Adrenal gland (tissue), 9 donors: ENCODE measurements at regions not wholly inside any gene's neighbourhood (a gene's known extent, or its start where the extent isn't known, plus 50 kb on each side); places are given as distances from the start of the nearest gene placed in this dataset.

Experiments
- DNase-seq, 7 donors: peaks; one replicate each; pipeline ENCODE4 v3.0.0-alpha.2; 2019 to 2020
- H3K27ac ChIP-seq, 5 donors: fragments of 200-600 bp; sonication (generic) in 4 of 5; 1 replicate in 3 of 5; 2 replicates in 2 of 5; pipeline versions ENCODE4 v1.5.1 to v1.8.0; 2016 to 2020; ENCODE audit warnings: mild to moderate bottlenecking in 1 of 5
- H3K27me3 ChIP-seq: fragments of 200-600 bp; 2 replicates; pipeline ENCODE4 v1.8.0; 2021
- H3K36me3 ChIP-seq, 2 donors: fragments of 200-600 bp; replicated peaks in 1 of 2; 1 replicate in 1 of 2; 2 replicates in 1 of 2; pipeline versions ENCODE4 v1.5.1 to v1.8.0; 2018 to 2022
- H3K4me1 ChIP-seq, 2 donors: fragments of 200-600 bp; replicated peaks in 1 of 2; 1 replicate in 1 of 2; 2 replicates in 1 of 2; pipeline versions ENCODE4 v1.5.1 to v1.8.0; 2018 to 2021
- H3K4me3 ChIP-seq, 4 donors: fragments of 200-600 bp; sonication (generic) in 3 of 4; one replicate each; pipeline ENCODE4 v1.5.1; 2016 to 2018
- H3K9me3 ChIP-seq, 3 donors: fragments of 200-600 bp; sonication (generic) in 1 of 3; replicated peaks in 1 of 3; 1 replicate in 2 of 3; 2 replicates in 1 of 3; pipeline versions ENCODE4 v1.5.1 to v1.8.0; 2016 to 2021
- CTCF ChIP-seq, 6 experiments: fragments of 450-650 bp in 4 of 6; fragments of 200-600 bp in 2 of 6; sonication (generic) in 1 of 6; IDR thresholded peaks; 1 replicate in 5 of 6; 2 replicates in 1 of 6; pipeline versions ENCODE4 v1.5.1 to v1.8.0; 2016 to 2021; ENCODE audit warnings: antibody characterized with exemption in 6 of 6, mild to moderate bottlenecking in 2 of 6, moderate library complexity in 1 of 6
- POLR2A ChIP-seq, 2 donors: fragments of 450-650 bp; IDR thresholded peaks; one replicate each; pipeline ENCODE4 v1.6.1; 2017; ENCODE audit warnings: antibody characterized with exemption in 2 of 2, mild to moderate bottlenecking in 2 of 2, moderate library complexity in 1 of 2
- WGBS, 4 donors: extraction: QIAGEN DNeasy Blood & Tissue Kit in 2 of 4; methylation state at CpG; one replicate each; pipeline versions ENCODE4 v1.1.5 to v1.1.7; 2013 to 2017; 5-methylcytosine and 5-hydroxymethylcytosine counted together
- intact Hi-C, 2 donors: fragments of 100-400 bp; cut with DNase I; formaldehyde crosslinking; loops; one replicate each; pipeline versions ENCODE4 v1.14.1 to v1.15.0; 2022 to 2023
- donor health status: healthy with polysubstance abuse.
- donor health status: Bipolar disorder and iron deficiency.
- donor health status: DM: yes; HTN: yes; CAD: no.
- donor health status: DM: no; HTN: no; CAD: no.
- donor health status: DM: no; HTN: no; CAD: no.

- H3K36me3 ChIP-seq: no peaks in the 10 kb centered on the region
- WGBS, 4 donors: 75 to 90% (median 81%) methylated on average over 3 of the region's 3 CpGs
- DNase-seq: no peak
- intact Hi-C loops: no loop called here
- H3K4me1 ChIP-seq: no peaks in the 10 kb centered on the region
- H3K27ac ChIP-seq: no peak overlapping the region
- H3K27me3 ChIP-seq: no peaks in the 10 kb centered on the region
- TF ChIP-seq POLR2A (IDR thresholded peaks at IDR 0.05) (no peak), CTCF (IDR thresholded peaks at IDR 0.05) (no peak)
- H3K4me3 ChIP-seq: no peak overlapping the region
- no peaks in the 10 kb centered on the region for H3K9me3 ChIP-seq
These were observed 214.2 kb upstream of the MPDZ start for GRCh38 chr9:13493697-13494096.

GRCh38 chr9:13491493-13492424, 212.3 kb upstream of the MPDZ start:
- H3K4me3 ChIP-seq: no peak overlapping the region
- WGBS, 4 donors: 68 to 78% (median 76%) methylated on average over 11 of the region's 11 CpGs
- H3K36me3 ChIP-seq: no peaks in the 10 kb centered on the region
- TF ChIP-seq POLR2A (IDR thresholded peaks at IDR 0.05) (no peak), CTCF (IDR thresholded peaks at IDR 0.05) (no peak)
- H3K27me3 ChIP-seq: no peaks in the 10 kb centered on the region
- H3K4me1 ChIP-seq: no peaks in the 10 kb centered on the region
- DNase-seq: no peak
- intact Hi-C loops: no loop called here
- no peaks in the 10 kb centered on the region for H3K9me3 ChIP-seq
- H3K27ac ChIP-seq: peak overlapping the region in 1 of 5 donors; percentile 69

GRCh38 chr9:13491138-13491492, 211.6 kb upstream of the MPDZ start:
- intact Hi-C loops: no loop called here
- WGBS, 4 donors: 52 to 81% (median 66%) methylated on average over 1 of the region's 1 CpG
- no peak for TF ChIP-seq CTCF (IDR thresholded peaks at IDR 0.05)
- no peak for TF ChIP-seq POLR2A (IDR thresholded peaks at IDR 0.05)

GRCh38 chr9:13487936-13488335, 208.4 kb upstream of the MPDZ start:
- intact Hi-C loops: no loop called here
- Histone ChIP-seq H3K4me1 (no peaks in the 10 kb centered on the region), H3K27me3 (no peaks in the 10 kb centered on the region), H3K27ac (no peak overlapping the region), H3K36me3 (no peaks in the 10 kb centered on the region), H3K4me3 (no peak overlapping the region), H3K9me3 (no peaks in the 10 kb centered on the region)
- TF ChIP-seq CTCF (IDR thresholded peaks at IDR 0.05) (no peak), POLR2A (IDR thresholded peaks at IDR 0.05) (no peak)
- WGBS, 4 donors: 83 to 88% (median 86%) methylated on average over 6 of the region's 6 CpGs
- DNase-seq: no peak

More at GRCh38 chr9:13491138-13491492, 211.6 kb upstream of the MPDZ start:
- Histone ChIP-seq H3K36me3 (no peaks in the 10 kb centered on the region), H3K4me3 (no peak overlapping the region), H3K27me3 (no peaks in the 10 kb centered on the region), H3K27ac (peak overlapping the region in 1 of 5 donors; percentile 69), H3K4me1 (no peaks in the 10 kb centered on the region), H3K9me3 (no peaks in the 10 kb centered on the region)
- no peak for DNase-seq
